Adrenal gland (tissue), 5 donors: ENCODE measurements at regions not wholly inside any gene's neighbourhood (a gene's known extent, or its start where the extent isn't known, plus 50 kb on each side); places are given as distances from the start of the nearest gene placed in this dataset.

ENCODE experiments used
- CTCF ChIP-seq, 6 experiments: fragments of 450-650 bp in 4 of 6; fragments of 200-600 bp in 2 of 6; sonication (generic) in 1 of 6; IDR thresholded peaks; 1 replicate in 5 of 6; 2 replicates in 1 of 6; pipeline versions ENCODE4 v1.5.1 to v1.8.0; 2016 to 2021; ENCODE audit warnings: antibody characterized with exemption in 6 of 6, mild to moderate bottlenecking in 2 of 6, moderate library complexity in 1 of 6
- POLR2A ChIP-seq, 2 donors: fragments of 450-650 bp; IDR thresholded peaks; one replicate each; pipeline ENCODE4 v1.6.1; 2017; ENCODE audit warnings: antibody characterized with exemption in 2 of 2, mild to moderate bottlenecking in 2 of 2, moderate library complexity in 1 of 2
- donor health status: DM: no; HTN: no; CAD: no.

GRCh38 chr2:195214072-195214471 lies 443.0 kb upstream of the SLC39A10 start:
- TF ChIP-seq CTCF (IDR thresholded peaks at IDR 0.05): no peak
- TF ChIP-seq POLR2A (IDR thresholded peaks at IDR 0.05): no peak
